AG09309 (cell line): ENCODE measurements at regions not wholly inside any gene's neighbourhood (a gene's known extent, or its start where the extent isn't known, plus 50 kb on each side); places are given as distances from the start of the nearest gene placed in this dataset.
"Not testable (repeated sequence)": the region's sequence is repeated elsewhere in the genome, so short reads cannot be mapped to it uniquely, and the experiment has no call there.

Experiments used
- DNase-seq: peaks from one replicate; pipeline ENCODE4 v3.0.0-alpha.2; 2010; ENCODE audit warnings: low read depth
- H3K4me3 ChIP-seq: 2 replicates; pipeline ENCODE4 v1.5.1; 2011; ENCODE audit warnings: mild to moderate bottlenecking, low read depth, low read length, moderate library complexity; ENCODE audit not compliant: control insufficient read depth
- CTCF ChIP-seq: IDR thresholded peaks from 2 replicates; pipeline ENCODE4 v1.5.1; 2011; ENCODE audit warnings: mild to moderate bottlenecking, low read depth, low read length, inconsistent platforms; ENCODE audit not compliant: insufficient read depth, control insufficient read depth; ENCODE audit errors: missing control alignments

- TF ChIP-seq CTCF: no peak
These were observed 301.6 kb downstream of the FRK start for GRCh38 chr6:115759051-115759450.

DNA sequence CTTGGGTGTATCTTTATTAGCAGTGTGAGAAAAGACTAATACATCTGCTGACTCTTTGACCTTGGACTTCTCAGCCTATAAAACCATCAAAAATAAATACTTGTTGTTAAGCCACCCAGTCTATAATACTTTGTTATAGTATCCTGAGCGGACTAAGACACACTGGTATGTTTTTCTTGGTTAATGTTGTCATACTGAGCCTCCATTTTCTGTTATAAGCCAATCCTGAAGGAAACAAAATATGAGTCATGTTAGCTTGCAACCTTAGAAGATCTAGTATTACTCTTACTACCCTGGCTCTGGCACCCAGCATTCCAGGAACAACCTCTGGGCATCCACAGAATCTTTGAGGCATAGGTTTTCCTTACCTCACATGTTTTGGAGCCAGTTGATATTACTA is 307.2 kb downstream of the FRK start:
- H3K4me3 ChIP-seq: no peak overlapping the region
- no peak for DNase-seq
- TF ChIP-seq CTCF: no peak

More at GRCh38 chr6:115759051-115759450, 301.6 kb downstream of the FRK start:
- H3K4me3 ChIP-seq: no peak overlapping the region
- no peak for DNase-seq

DNA sequence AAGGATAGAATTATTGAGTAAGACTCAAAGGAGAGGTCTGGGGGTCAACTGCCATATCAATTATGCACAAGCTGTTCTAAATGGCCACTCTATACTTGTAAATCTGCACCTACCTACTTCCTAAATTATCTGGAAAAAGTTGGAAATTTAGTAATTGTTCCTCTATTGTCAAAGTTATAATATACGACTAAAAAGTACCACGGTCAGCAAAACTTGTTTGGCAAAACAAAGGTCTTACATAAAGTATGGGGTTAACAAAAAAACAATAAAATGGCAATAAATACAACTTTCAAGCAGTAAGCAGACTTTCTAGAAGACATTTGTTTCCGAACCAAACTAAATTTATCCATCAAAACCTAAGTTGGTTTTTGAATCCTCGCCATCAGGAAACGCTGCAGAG is 309.7 kb downstream of the FRK start:
- TF ChIP-seq CTCF: no peak
- H3K4me3 ChIP-seq: no peak overlapping the region
- DNase-seq: no peak

GRCh38 chr6:115750292-115750691 is 310.4 kb downstream of the FRK start:
- DNase-seq: no peak
- H3K4me3 ChIP-seq: no peak overlapping the region
- TF ChIP-seq CTCF: no peak

DNA sequence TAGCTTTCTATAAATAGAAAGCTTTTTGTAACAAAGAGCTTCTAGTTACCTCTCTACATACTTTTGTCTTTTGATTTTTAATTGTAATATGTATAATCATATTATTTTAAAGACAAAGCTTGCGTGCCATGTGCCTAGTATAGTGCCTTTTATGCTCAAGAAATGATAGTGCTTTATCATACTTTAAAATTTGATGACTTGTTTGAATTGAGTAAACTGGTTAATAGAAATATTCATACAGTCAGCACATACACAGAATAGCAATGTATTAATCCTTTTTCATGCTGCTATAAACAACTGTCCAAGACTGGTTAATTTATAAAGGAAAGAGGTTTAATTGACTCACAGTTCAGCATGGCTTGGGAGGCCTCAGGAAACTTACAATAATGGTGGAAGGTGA is 313.0 kb downstream of the FRK start:
- no peak for TF ChIP-seq CTCF
- no peak overlapping the region for H3K4me3 ChIP-seq
- DNase-seq: no peak

DNA sequence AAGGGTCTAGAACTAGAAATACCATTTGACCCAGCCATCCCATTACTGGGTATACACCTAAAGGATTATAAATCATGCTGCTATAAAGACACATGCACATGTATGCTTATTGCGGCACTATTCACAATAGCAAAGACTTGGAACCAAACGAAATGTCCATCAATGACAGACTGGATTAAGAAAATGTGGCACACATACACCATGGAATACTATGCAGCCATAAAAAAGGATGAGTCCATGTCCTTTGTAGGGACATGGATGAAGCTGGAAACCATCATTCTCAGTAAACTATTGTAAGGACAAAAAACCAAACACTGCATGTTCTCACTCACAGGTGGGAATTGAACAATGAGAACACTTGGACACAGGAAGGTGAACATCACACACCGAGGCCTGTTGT is 314.1 kb downstream of the FRK start:
- not testable (repeated sequence) for DNase-seq, H3K4me3 ChIP-seq

DNA sequence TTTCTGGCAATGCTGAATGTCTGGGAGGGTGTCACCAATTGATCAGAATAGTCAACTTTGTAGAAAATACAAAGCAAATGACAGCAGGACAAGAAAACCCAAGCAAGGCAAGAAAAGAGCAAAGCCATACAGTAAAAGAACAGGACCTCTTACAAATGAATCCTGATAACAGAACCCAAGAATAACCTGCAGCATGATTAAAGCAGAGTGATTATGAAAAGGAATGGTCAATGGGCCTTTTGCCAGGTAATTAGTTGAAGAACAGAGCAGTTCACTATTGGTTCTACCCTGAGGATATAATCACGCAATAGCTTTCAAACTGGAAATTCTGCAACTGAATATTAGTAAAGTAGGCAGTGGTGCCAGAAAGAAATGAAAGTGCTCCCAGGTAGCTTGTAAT is 319.8 kb downstream of the FRK start:
- no peak overlapping the region for H3K4me3 ChIP-seq
- TF ChIP-seq CTCF: no peak
- DNase-seq: no peak
